ENCODE measurements at regions not wholly inside any gene's neighbourhood (a gene's known extent, or its start where the extent isn't known, plus 50 kb on each side); places are given as distances from the start of the nearest gene placed in this dataset.

GRCh38 chr18:40133253-40133652 is 1821.8 kb upstream of the PIK3C3 start:
- no peak for TF ChIP-seq CTCF (IDR thresholded peaks at IDR 0.05)
- TF ChIP-seq EZH2 (IDR thresholded peaks at IDR 0.05): no peak
- no peak for TF ChIP-seq EZH2phosphoT487 (IDR thresholded peaks at IDR 0.05)
